Skeletal muscle tissue (tissue), 3 donors: ENCODE measurements at regions not wholly inside any gene's neighbourhood (a gene's known extent, or its start where the extent isn't known, plus 50 kb on each side); places are given as distances from the start of the nearest gene placed in this dataset.

Source experiments
- H3K27ac ChIP-seq: one replicate; pipeline ENCODE4 v1.7.0; 2013; ENCODE audit warnings: mild to moderate bottlenecking, low read depth, low read length, inconsistent platforms
- H3K27me3 ChIP-seq, 3 donors: one replicate each; pipeline ENCODE4 v1.7.0; 2013; ENCODE audit warnings: low read length in 3 of 3; ENCODE audit not compliant: control insufficient read depth in 3 of 3, insufficient read depth in 3 of 3
- H3K36me3 ChIP-seq, 3 donors: one replicate each; pipeline ENCODE4 v1.7.0; 2013; ENCODE audit warnings: low read length in 3 of 3; ENCODE audit not compliant: control insufficient read depth in 3 of 3, insufficient read depth in 3 of 3
- H3K4me1 ChIP-seq, 3 donors: one replicate each; pipeline ENCODE4 v1.7.0; 2013; ENCODE audit warnings: low read length in 3 of 3, mild to moderate bottlenecking in 3 of 3; ENCODE audit not compliant: control insufficient read depth in 3 of 3, insufficient read depth in 3 of 3
- H3K4me3 ChIP-seq, 3 donors: one replicate each; pipeline ENCODE4 v1.7.0; 2013; ENCODE audit warnings: low read length in 3 of 3
- H3K9ac ChIP-seq, 3 donors: one replicate each; pipeline ENCODE4 v1.7.0; 2013; ENCODE audit warnings: low read length in 3 of 3, mild to moderate bottlenecking in 3 of 3, moderate library complexity in 2 of 3, low read depth in 1 of 3
- H3K9me3 ChIP-seq, 3 donors: one replicate each; pipeline ENCODE4 v1.7.0; 2013; ENCODE audit warnings: low read length in 3 of 3; ENCODE audit not compliant: control insufficient read depth in 3 of 3
- donor health status: Osteomylitis.

GRCh38 chr16:86632206-86632605 is 53.9 kb downstream of the FOXL1 start:
- Histone ChIP-seq H3K4me1 (no peaks in the 10 kb centered on the region), H3K27me3 (peaks cover 5 to 20% (median 10%) of the 10 kb centered on the region in 3 donors), H3K9me3 (no peaks in the 10 kb centered on the region), H3K27ac (no peak overlapping the region), H3K9ac (no peak overlapping the region), H3K4me3 (no peak overlapping the region), H3K36me3 (no peaks in the 10 kb centered on the region)

GRCh38 chr16:86632944-86633343 is 54.6 kb downstream of the FOXL1 start:
- H3K27me3 ChIP-seq, result peaks cover 5 to 24% (median 7%) of the 10 kb centered on the region in 3 donors

DNA sequence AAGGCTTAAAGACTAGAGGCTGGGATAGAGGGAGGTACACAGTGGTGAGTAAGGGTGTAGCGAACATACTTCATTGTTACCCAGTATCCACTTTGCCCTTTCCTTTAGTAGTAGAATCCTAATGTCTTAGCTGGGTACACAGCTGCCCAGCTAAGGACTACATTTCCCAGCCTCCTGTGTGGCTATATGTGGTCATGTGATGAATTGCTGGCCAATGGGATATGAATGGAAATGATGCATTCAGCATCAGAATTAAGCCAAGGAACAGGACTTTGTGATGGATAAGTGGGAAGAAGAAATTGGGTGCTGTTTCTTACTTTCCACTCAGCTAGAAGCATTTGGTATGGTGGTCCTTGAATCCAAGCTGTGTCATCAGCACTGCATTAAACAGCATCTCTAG is 55.9 kb downstream of the FOXL1 start:
- no peak overlapping the region for H3K4me3 ChIP-seq
- H3K36me3 ChIP-seq, result no peaks in the 10 kb centered on the region
- H3K9ac ChIP-seq, result no peak overlapping the region
- H3K4me1 ChIP-seq, result no peaks in the 10 kb centered on the region
- H3K27ac ChIP-seq, result no peak overlapping the region
- H3K27me3 ChIP-seq, result peaks cover 7 to 30% (median 11%) of the 10 kb centered on the region in 3 donors
- no peaks in the 10 kb centered on the region for H3K9me3 ChIP-seq

More at GRCh38 chr16:86632944-86633343, 54.6 kb downstream of the FOXL1 start:
- Histone ChIP-seq H3K4me3 (no peak overlapping the region), H3K36me3 (no peaks in the 10 kb centered on the region), H3K27ac (no peak overlapping the region), H3K4me1 (no peaks in the 10 kb centered on the region), H3K9ac (no peak overlapping the region), H3K9me3 (no peaks in the 10 kb centered on the region)

DNA sequence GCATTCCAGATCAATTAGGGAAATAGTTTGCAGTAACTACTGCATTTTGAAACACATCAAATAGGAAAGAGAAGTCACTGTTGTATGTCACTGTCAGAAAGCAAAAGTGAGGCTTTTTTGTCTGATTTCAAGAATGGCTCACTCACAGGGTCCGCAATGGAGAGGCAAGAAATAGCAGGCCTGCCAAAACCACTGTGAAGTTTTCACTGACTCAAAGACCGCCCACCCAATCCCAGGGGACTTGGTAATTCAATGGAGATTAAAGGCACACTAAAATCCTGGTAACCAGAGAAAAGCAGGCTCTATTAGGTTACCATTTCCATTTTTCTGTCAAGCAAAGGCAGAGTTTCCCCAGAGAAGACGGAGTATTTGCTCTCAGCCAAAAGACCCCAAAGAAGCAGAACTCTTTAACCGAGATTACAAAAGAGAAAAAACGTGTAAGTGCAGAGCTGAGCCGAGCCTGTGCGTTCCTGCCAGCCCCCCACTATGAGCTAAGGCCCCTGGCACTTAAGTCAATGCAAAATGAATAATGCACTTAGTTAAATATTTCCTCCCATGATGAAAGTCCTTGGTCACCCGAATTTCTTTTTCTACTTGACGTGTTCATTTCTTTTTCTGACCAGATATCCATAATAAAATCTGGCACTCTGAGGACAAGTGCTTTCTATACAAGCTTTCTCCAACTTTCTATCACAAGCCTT is 57.0 kb downstream of the FOXL1 start:
- Histone ChIP-seq H3K9me3 (no peaks in the 10 kb centered on the region), H3K4me1 (no peaks in the 10 kb centered on the region), H3K27ac (no peak overlapping the region), H3K9ac (no peak overlapping the region), H3K36me3 (no peaks in the 10 kb centered on the region), H3K27me3 (peaks cover 7 to 34% (median 13%) of the 10 kb centered on the region in 3 donors), H3K4me3 (no peak overlapping the region)

GRCh38 chr16:86635926-86636325 is 57.6 kb downstream of the FOXL1 start:
- H3K27ac ChIP-seq, result no peak overlapping the region
- H3K9me3 ChIP-seq, result no peaks in the 10 kb centered on the region
- no peak overlapping the region for H3K4me3 ChIP-seq
- H3K27me3 ChIP-seq, result peaks cover 7 to 31% (median 13%) of the 10 kb centered on the region in 3 donors
- no peaks in the 10 kb centered on the region for H3K4me1 ChIP-seq
- H3K9ac ChIP-seq, result no peak overlapping the region
- H3K36me3 ChIP-seq, result no peaks in the 10 kb centered on the region

DNA sequence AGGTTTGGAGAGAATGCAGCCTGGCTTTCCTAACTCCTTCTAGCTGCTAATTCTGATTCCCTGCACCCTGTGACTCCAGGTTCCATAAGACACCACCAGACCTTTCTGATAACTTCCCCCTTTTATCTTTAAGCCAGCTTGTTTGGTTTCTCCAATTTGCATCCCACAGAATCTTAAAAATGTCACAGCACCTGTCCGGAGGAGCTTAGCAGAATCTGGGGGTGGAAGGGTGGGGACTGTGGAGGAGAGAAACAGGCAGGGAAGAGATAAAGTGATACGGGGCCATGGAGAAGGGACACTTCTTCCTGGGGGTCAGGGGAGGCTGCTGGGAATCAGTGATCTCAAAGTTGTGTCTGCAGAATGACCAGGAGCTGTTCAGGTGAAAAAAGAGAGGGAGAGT is 59.4 kb downstream of the FOXL1 start:
- no peaks in the 10 kb centered on the region for H3K36me3 ChIP-seq
- H3K4me1 ChIP-seq, result no peaks in the 10 kb centered on the region
- no peak overlapping the region for H3K4me3 ChIP-seq
- no peak overlapping the region for H3K9ac ChIP-seq
- H3K27me3 ChIP-seq, result peaks cover 7 to 27% (median 13%) of the 10 kb centered on the region in 3 donors
- no peaks in the 10 kb centered on the region for H3K9me3 ChIP-seq
- H3K27ac ChIP-seq, result no peak overlapping the region

DNA sequence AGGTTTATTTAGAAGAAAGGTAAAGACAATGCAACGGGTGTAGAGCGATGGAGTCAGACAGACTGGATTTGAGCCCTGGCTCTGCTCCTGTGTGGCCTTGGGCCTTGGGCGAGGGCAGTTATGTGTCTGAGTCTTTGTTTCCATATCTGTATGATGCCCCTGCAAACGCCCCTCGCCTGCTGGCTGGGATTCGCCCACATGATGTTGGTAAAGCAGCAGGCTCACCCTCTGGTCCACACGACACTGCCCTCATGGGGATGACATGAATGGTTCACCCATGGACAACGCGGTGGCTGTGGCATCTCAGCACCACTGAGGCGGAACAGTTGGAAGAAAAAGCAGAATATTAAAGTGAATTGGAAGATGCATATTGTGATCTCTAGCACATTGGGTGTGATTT is 60.3 kb downstream of the FOXL1 start:
- no peaks in the 10 kb centered on the region for H3K36me3 ChIP-seq
- peaks cover 7 to 27% (median 13%) of the 10 kb centered on the region in 3 donors for H3K27me3 ChIP-seq
- H3K9me3 ChIP-seq, result no peaks in the 10 kb centered on the region
- H3K9ac ChIP-seq, result no peak overlapping the region
- no peak overlapping the region for H3K27ac ChIP-seq
- no peak overlapping the region for H3K4me3 ChIP-seq
- no peaks in the 10 kb centered on the region for H3K4me1 ChIP-seq

DNA sequence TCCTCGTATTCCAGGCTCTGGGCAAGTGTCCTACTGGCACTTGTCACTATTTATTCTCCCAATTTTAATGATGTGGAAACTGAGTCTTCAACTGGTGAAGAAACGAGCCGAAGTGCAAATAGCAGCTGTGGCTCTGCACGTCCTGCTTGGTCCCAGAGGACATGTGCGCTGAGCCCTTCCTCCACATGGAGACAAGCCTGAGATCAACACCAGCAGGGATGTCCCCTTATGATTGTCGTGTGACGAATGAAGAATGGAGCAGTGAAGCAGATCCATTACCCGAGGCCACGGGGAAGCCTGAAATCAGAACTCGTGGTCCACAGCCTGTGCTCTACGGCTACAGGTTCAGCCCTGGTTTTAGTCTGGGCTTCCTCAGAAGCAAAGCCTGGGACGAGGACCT is 61.0 kb downstream of the FOXL1 start:
- peaks cover 7 to 25% (median 13%) of the 10 kb centered on the region in 3 donors for H3K27me3 ChIP-seq
- peak overlapping the region; percentile 45 for H3K27ac ChIP-seq
- no peak overlapping the region for H3K4me3 ChIP-seq
- no peak overlapping the region for H3K9ac ChIP-seq
- no peaks in the 10 kb centered on the region for H3K36me3 ChIP-seq
- no peaks in the 10 kb centered on the region for H3K4me1 ChIP-seq
- no peaks in the 10 kb centered on the region for H3K9me3 ChIP-seq

DNA sequence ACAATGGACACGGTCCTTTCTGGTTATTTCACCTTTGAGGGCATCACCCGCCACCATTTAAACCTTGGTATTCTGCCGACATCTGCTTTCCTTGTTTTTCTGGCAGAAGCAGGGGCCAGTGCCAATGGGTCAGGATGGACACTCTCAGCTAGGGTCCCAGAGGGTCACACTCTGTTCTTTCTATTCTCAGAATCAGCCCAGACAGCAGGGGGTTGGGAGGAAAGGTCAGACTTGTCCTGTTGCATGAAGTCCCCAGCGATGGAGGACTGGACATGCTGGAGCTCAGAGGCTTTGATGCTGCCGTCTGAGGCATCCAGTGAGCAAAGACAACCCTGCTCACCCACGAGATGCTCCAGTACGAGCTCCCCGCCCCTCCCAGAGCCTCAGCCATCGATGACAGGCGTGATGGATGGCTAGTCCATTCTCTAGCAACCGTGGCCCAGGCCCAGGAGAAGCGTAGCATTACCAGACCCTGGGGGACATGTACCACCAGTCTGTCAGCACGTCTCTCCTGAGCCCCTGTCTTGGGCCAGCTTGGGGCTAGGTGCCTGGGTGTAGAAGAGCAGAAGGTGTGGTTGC is 62.0 kb downstream of the FOXL1 start:
- Histone ChIP-seq H3K9me3 (no peaks in the 10 kb centered on the region), H3K36me3 (no peaks in the 10 kb centered on the region), H3K27me3 (peaks cover 7 to 24% (median 13%) of the 10 kb centered on the region in 3 donors), H3K4me3 (no peak overlapping the region), H3K9ac (no peak overlapping the region), H3K27ac (peak overlapping the region; percentile 45), H3K4me1 (no peaks in the 10 kb centered on the region)

GRCh38 chr16:86642087-86642486 is 63.7 kb downstream of the FOXL1 start:
- Histone ChIP-seq H3K9ac (no peak overlapping the region), H3K27ac (no peak overlapping the region), H3K4me3 (no peak overlapping the region), H3K9me3 (no peaks in the 10 kb centered on the region), H3K4me1 (no peaks in the 10 kb centered on the region), H3K27me3 (peaks cover 0 to 16% (median 8%) of the 10 kb centered on the region in 3 donors), H3K36me3 (no peaks in the 10 kb centered on the region)
